ENCODE measurements at regions not wholly inside any gene's neighbourhood (a gene's known extent, or its start where the extent isn't known, plus 50 kb on each side); places are given as distances from the start of the nearest gene placed in this dataset.

- DNase-seq, result no peak
Measured at GRCh38 chr12:127542931-127543330, 724.0 kb upstream of the TMEM132C start.

GRCh38 chr12:127546721-127547505 is 720.1 kb upstream of the TMEM132C start:
- no peak for DNase-seq

- peak; percentile 86 for DNase-seq
Measured at GRCh38 chr12:127548123-127548553, 718.8 kb upstream of the TMEM132C start.

- no peak for DNase-seq
Measured at GRCh38 chr12:127550271-127550670, 716.7 kb upstream of the TMEM132C start.

GRCh38 chr12:127552838-127553237 is 714.1 kb upstream of the TMEM132C start:
- no peak for DNase-seq

- no peak for DNase-seq
Measured at GRCh38 chr12:127555071-127555470, 711.9 kb upstream of the TMEM132C start.

- DNase-seq, result no peak
Measured at GRCh38 chr12:127556231-127556886, 710.6 kb upstream of the TMEM132C start.

- no peak for DNase-seq
Measured at GRCh38 chr12:127558361-127558760, 708.6 kb upstream of the TMEM132C start.

- DNase-seq, result peak; percentile 78
Measured at GRCh38 chr12:127559349-127560040, 707.5 kb upstream of the TMEM132C start.

GRCh38 chr12:127560041-127560478 is 706.9 kb upstream of the TMEM132C start:
- no peak for DNase-seq

GRCh38 chr12:127562816-127563215 is 704.2 kb upstream of the TMEM132C start:
- no peak for DNase-seq

GRCh38 chr12:127565241-127565640 is 701.7 kb upstream of the TMEM132C start:
- no peak for DNase-seq

GRCh38 chr12:127567531-127567930 is 699.4 kb upstream of the TMEM132C start:
- no peak for DNase-seq

- DNase-seq, result no peak
Measured at GRCh38 chr12:127570387-127570786, 696.6 kb upstream of the TMEM132C start.

GRCh38 chr12:127570793-127571360 is 696.1 kb upstream of the TMEM132C start:
- DNase-seq, result no peak

GRCh38 chr12:127571578-127571977 is 695.4 kb upstream of the TMEM132C start:
- DNase-seq, result no peak

GRCh38 chr12:127579446-127579845 is 687.5 kb upstream of the TMEM132C start:
- DNase-seq, result no peak

- DNase-seq, result no peak
Measured at GRCh38 chr12:127582074-127582473, 684.9 kb upstream of the TMEM132C start.

GRCh38 chr12:127583041-127583440 is 683.9 kb upstream of the TMEM132C start:
- DNase-seq, result no peak

- DNase-seq, result no peak
Measured at GRCh38 chr12:127588249-127588648, 678.7 kb upstream of the TMEM132C start.

- DNase-seq, result no peak
Measured at GRCh38 chr12:127589541-127589940, 677.4 kb upstream of the TMEM132C start.

GRCh38 chr12:127590868-127591267 is 676.1 kb upstream of the TMEM132C start:
- no peak for DNase-seq

- no peak for DNase-seq
Measured at GRCh38 chr12:127592245-127592644, 674.7 kb upstream of the TMEM132C start.

All from NCI-H1105 (cell line).